ENCODE measurements at regions not wholly inside any gene's neighbourhood (a gene's known extent, or its start where the extent isn't known, plus 50 kb on each side); places are given as distances from the start of the nearest gene placed in this dataset.

GRCh38 chr9:119043996-119044395, 325.2 kb downstream of the BRINP1 start:
- no peak for DNase-seq

GRCh38 chr9:119044806-119045205, 324.4 kb downstream of the BRINP1 start:
- DNase-seq, result no peak

GRCh38 chr9:119047513-119048307, 321.5 kb downstream of the BRINP1 start:
- no peak for DNase-seq

GRCh38 chr9:119050281-119050680, 319.0 kb downstream of the BRINP1 start:
- DNase-seq, result no peak

- DNase-seq, result no peak
Measured at GRCh38 chr9:119052339-119053030, 316.8 kb downstream of the BRINP1 start.

GRCh38 chr9:119053070-119053469, 316.2 kb downstream of the BRINP1 start:
- DNase-seq, result no peak

GRCh38 chr9:119060629-119061385, 308.4 kb downstream of the BRINP1 start:
- DNase-seq, result no peak

GRCh38 chr9:119071636-119072035, 297.6 kb downstream of the BRINP1 start:
- no peak for DNase-seq

- DNase-seq, result no peak
Measured at GRCh38 chr9:119074017-119074416, 295.2 kb downstream of the BRINP1 start.

GRCh38 chr9:119078015-119078414, 291.2 kb downstream of the BRINP1 start:
- peak; percentile 40 for DNase-seq

GRCh38 chr9:119083673-119084072, 285.6 kb downstream of the BRINP1 start:
- peak; percentile 62 for DNase-seq

- DNase-seq, result no peak
Measured at GRCh38 chr9:119086590-119086989, 282.6 kb downstream of the BRINP1 start.

- DNase-seq, result peak; percentile 95
Measured at GRCh38 chr9:119088002-119088547, 281.2 kb downstream of the BRINP1 start.

GRCh38 chr9:119091074-119091473, 278.2 kb downstream of the BRINP1 start:
- DNase-seq, result no peak

GRCh38 chr9:119092125-119092524, 277.1 kb downstream of the BRINP1 start:
- DNase-seq, result no peak

- no peak for DNase-seq
Measured at GRCh38 chr9:119094086-119094485, 275.1 kb downstream of the BRINP1 start.

- DNase-seq, result no peak
Measured at GRCh38 chr9:119095072-119095471, 274.2 kb downstream of the BRINP1 start.

GRCh38 chr9:119101048-119101447, 268.2 kb downstream of the BRINP1 start:
- DNase-seq, result no peak

GRCh38 chr9:119114681-119115080, 254.6 kb downstream of the BRINP1 start:
- DNase-seq, result no peak

Data from DMS153 (cell line).